Epithelial cell of esophagus (primary cell): ENCODE measurements at regions not wholly inside any gene's neighbourhood (a gene's known extent, or its start where the extent isn't known, plus 50 kb on each side); places are given as distances from the start of the nearest gene placed in this dataset.
A peak's percentile ranks its signal among the peaks of the same experiment; 100 is the strongest.

Experiments
- DNase-seq: peaks from one replicate; pipeline ENCODE4 v3.0.0; 2010; ENCODE audit warnings: low read depth
- H3K4me3 ChIP-seq: 2 replicates; pipeline ENCODE4 v1.5.1; 2011; ENCODE audit warnings: mild to moderate bottlenecking, low read length, control low read depth
- TF ChIP-seq, protein P1 (sequence below): IDR thresholded peaks from 2 replicates; pipeline ENCODE4 v1.5.1; 2011; ENCODE audit warnings: low read depth, mild to moderate bottlenecking, low read length, control low read depth, inconsistent platforms; ENCODE audit not compliant: insufficient read depth; ENCODE audit errors: missing control alignments

DNA sequence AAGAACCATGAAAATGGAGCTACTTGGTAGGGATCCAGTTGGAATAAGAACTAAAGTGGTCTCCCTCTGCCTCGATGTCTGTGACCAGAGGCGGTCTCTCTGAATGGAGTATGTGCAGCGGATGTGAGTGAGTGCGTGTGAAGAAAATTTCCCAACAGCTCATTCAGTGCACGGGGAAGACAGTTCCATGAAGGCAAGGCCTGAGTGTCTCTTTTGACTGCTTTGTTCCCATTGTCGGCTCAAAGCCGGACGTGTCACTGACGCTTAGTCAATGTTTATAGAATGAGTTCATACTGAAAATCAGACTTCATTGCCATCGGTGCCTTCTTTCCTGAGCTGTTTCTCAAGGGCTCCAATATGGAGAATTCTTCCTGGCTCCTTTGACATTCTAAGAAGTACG is 55.3 kb upstream of the GRB10 start:
- H3K4me3 ChIP-seq = no peak overlapping the region
- peak; percentile 96 for DNase-seq
- TF ChIP-seq, protein P1, sequence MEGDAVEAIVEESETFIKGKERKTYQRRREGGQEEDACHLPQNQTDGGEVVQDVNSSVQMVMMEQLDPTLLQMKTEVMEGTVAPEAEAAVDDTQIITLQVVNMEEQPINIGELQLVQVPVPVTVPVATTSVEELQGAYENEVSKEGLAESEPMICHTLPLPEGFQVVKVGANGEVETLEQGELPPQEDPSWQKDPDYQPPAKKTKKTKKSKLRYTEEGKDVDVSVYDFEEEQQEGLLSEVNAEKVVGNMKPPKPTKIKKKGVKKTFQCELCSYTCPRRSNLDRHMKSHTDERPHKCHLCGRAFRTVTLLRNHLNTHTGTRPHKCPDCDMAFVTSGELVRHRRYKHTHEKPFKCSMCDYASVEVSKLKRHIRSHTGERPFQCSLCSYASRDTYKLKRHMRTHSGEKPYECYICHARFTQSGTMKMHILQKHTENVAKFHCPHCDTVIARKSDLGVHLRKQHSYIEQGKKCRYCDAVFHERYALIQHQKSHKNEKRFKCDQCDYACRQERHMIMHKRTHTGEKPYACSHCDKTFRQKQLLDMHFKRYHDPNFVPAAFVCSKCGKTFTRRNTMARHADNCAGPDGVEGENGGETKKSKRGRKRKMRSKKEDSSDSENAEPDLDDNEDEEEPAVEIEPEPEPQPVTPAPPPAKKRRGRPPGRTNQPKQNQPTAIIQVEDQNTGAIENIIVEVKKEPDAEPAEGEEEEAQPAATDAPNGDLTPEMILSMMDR = no peak

DNA sequence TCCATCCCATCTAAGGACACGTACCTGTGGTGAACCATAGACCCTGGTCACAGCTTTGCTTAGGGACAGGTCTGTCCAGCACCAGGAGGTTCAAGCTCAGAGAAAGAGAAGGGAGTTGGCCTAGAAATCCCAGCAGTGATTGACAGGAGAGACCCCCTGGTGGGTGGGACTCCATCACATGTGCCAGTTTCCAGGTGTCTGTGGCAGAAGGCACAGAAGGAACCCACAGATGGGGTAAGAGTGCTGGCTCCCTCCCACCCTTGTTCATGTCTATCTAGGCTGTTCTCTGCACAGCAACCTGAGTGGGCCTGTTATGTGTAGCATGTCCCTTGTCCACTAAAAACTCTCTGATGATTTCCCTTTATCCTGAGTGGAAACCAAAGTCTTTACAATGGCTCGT is 54.0 kb upstream of the GRB10 start:
- H3K4me3 ChIP-seq = no peak overlapping the region
- no peak for DNase-seq
- TF ChIP-seq, protein P1 = no peak

GRCh38 chr7:50835156-50835555 is 52.5 kb upstream of the GRB10 start:
- DNase-seq = no peak

GRCh38 chr7:50834679-50835078 is 52.0 kb upstream of the GRB10 start:
- TF ChIP-seq, protein P1 = no peak
- no peak for DNase-seq
- no peak overlapping the region for H3K4me3 ChIP-seq

More at GRCh38 chr7:50835156-50835555, 52.5 kb upstream of the GRB10 start:
- no peak overlapping the region for H3K4me3 ChIP-seq
- TF ChIP-seq, protein P1 = no peak

DNA sequence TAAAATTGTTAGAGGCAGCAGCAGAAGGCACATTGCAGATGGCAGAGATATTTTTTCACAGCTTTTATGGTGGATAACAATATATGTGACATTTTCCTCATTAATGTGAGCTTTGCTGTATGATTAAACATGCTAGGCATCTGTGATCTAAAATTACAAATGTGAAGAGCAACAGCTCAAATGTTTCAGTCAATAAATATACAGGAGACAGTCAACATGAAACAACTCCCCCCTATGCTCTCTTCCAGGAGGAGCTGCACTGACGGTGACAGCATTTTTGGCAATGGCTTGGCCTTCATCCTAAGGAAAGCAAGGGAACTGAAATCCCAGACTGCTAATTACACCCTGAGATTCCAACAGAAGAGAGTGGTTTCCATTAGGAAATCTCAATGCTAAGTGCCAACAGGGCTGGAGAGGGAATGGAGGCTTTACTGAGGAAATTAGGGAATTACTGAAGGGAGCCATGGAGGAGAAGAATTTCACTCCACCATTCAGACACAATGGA is 51.4 kb upstream of the GRB10 start:
- TF ChIP-seq, protein P1 = no peak
- no peak overlapping the region for H3K4me3 ChIP-seq
- DNase-seq = no peak

DNA sequence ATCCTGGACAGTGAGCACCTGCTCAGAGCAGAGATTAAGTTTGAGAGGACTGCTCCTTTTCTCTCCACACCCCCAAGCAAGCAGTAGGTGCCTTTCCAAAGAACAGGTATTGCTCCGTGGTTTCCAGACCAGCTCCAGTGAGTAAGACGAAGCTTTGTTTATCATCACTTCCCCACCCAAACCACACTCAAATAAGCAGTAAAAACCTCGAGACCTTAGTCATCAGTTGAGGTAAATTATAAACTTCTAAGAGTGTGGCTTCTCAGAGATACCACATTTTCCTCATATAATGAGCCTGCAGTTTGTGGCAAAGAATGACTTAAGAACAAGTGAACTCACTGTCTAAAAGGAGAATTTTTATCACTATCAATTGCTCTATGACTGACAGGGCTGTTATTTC is 50.0 kb upstream of the GRB10 start:
- H3K4me3 ChIP-seq = no peak overlapping the region
- TF ChIP-seq, protein P1 = no peak
- DNase-seq = peak; percentile 88
